HL-60/S4 treated with retinoic acid at 250 ng/mL for 4 days and 3 days (cell line): ENCODE measurements at regions not wholly inside any gene's neighbourhood (a gene's known extent, or its start where the extent isn't known, plus 50 kb on each side); places are given as distances from the start of the nearest gene placed in this dataset.

Source experiments
- in situ Hi-C: fragments of 300-500 bp; cut with MboI; formaldehyde crosslinking; loops from 2 replicates; pipeline ENCODE4 v1.7.0; 2022; ENCODE audit warnings: low sequenced_read_pairs

- in situ Hi-C loops = no loop called here
These were observed 195.9 kb upstream of the POU3F1 start for GRCh38 chr1:38242506-38242905.

- in situ Hi-C loops = no loop called here
These were observed 195.2 kb upstream of the POU3F1 start for GRCh38 chr1:38241594-38242334.

- in situ Hi-C loops = no loop called here
These were observed 194.0 kb upstream of the POU3F1 start for GRCh38 chr1:38240618-38241017.

GRCh38 chr1:38239258-38239835, 192.8 kb upstream of the POU3F1 start:
- in situ Hi-C loops = no loop called here

GRCh38 chr1:38238294-38238693, 191.7 kb upstream of the POU3F1 start:
- in situ Hi-C loops = no loop called here

- in situ Hi-C loops = no loop called here
These were observed 189.1 kb upstream of the POU3F1 start for GRCh38 chr1:38235705-38236104.

GRCh38 chr1:38231941-38232340, 185.3 kb upstream of the POU3F1 start:
- in situ Hi-C loops = no loop called here

- in situ Hi-C loops = no loop called here
These were observed 182.1 kb upstream of the POU3F1 start for GRCh38 chr1:38228718-38229117.

- in situ Hi-C loops = no loop called here
These were observed 179.2 kb upstream of the POU3F1 start for GRCh38 chr1:38225745-38226144.

- in situ Hi-C loops = no loop called here
These were observed 176.8 kb upstream of the POU3F1 start for GRCh38 chr1:38223391-38223790.

- in situ Hi-C loops = no loop called here
These were observed 176.3 kb upstream of the POU3F1 start for GRCh38 chr1:38222891-38223290.

- in situ Hi-C loops = no loop called here
These were observed 174.5 kb upstream of the POU3F1 start for GRCh38 chr1:38221006-38221649.

GRCh38 chr1:38217316-38217715, 170.7 kb upstream of the POU3F1 start:
- in situ Hi-C loops = no loop called here

GRCh38 chr1:38213646-38214434, 167.2 kb upstream of the POU3F1 start:
- in situ Hi-C loops = no loop called here

- in situ Hi-C loops = no loop called here
These were observed 164.2 kb upstream of the POU3F1 start for GRCh38 chr1:38210895-38211177.

GRCh38 chr1:38210021-38210894, 163.7 kb upstream of the POU3F1 start:
- in situ Hi-C loops = no loop called here

GRCh38 chr1:38208716-38209632, 162.4 kb upstream of the POU3F1 start:
- in situ Hi-C loops = no loop called here

- in situ Hi-C loops = no loop called here
These were observed 161.3 kb upstream of the POU3F1 start for GRCh38 chr1:38207906-38208305.

- in situ Hi-C loops = no loop called here
These were observed 160.7 kb upstream of the POU3F1 start for GRCh38 chr1:38207275-38207674.

- in situ Hi-C loops = no loop called here
These were observed 158.1 kb upstream of the POU3F1 start for GRCh38 chr1:38204698-38205097.
